ENCODE measurements at regions not wholly inside any gene's neighbourhood (a gene's known extent, or its start where the extent isn't known, plus 50 kb on each side); places are given as distances from the start of the nearest gene placed in this dataset.

DNA sequence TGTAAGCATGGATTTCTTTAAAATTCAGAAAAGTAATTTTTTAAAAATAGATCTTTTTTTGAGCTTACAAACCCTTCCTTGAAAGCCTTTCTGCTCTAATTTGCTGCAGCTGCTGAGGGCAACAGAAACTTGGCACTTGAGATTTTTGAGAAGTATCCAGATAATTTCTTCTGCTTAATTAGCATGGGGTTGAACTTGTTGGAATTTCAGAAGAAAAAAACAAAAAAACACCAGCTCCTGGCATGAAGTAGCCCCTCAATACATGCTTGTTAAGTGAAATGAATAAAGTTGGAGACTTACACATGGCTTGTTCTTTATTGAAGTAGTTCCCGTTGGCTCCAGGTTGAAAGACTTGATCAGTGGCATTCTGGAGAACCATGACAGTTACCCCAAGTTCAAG lies 331.4 kb upstream of the RAG2 start:
- TF ChIP-seq, protein P1, sequence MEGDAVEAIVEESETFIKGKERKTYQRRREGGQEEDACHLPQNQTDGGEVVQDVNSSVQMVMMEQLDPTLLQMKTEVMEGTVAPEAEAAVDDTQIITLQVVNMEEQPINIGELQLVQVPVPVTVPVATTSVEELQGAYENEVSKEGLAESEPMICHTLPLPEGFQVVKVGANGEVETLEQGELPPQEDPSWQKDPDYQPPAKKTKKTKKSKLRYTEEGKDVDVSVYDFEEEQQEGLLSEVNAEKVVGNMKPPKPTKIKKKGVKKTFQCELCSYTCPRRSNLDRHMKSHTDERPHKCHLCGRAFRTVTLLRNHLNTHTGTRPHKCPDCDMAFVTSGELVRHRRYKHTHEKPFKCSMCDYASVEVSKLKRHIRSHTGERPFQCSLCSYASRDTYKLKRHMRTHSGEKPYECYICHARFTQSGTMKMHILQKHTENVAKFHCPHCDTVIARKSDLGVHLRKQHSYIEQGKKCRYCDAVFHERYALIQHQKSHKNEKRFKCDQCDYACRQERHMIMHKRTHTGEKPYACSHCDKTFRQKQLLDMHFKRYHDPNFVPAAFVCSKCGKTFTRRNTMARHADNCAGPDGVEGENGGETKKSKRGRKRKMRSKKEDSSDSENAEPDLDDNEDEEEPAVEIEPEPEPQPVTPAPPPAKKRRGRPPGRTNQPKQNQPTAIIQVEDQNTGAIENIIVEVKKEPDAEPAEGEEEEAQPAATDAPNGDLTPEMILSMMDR (IDR thresholded peaks at IDR 0.05) = no peak
- no peak for TF ChIP-seq POLR2A (IDR thresholded peaks at IDR 0.05)

All from ovary (tissue), 3 donors.